ENCODE measurements at regions not wholly inside any gene's neighbourhood (a gene's known extent, or its start where the extent isn't known, plus 50 kb on each side); places are given as distances from the start of the nearest gene placed in this dataset.

DNA sequence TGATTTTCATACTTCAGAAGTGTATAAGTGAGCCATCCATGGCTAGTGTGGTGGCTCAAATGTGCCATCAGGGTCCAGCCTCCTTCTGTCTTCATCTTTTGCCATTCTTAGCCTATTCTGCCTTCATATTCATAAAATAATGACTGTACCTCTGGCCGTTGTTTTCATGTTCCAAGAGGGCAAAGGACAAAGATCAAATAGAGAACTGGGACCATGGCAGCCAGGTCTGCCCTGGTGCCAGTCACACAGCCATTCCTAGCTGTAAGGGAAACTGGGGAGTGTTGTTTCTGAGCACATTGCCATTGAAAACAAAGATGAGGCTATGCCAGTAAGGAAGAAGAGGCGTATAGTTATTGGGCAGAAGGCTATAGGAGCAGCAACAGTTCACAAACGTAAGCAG lies 518.6 kb downstream of the TFAP2B start:
- TF ChIP-seq CTCF (IDR thresholded peaks at IDR 0.05) = no peak
- no peak for TF ChIP-seq POLR2A (IDR thresholded peaks at IDR 0.05)
- no peak for TF ChIP-seq POLR2AphosphoS5 (IDR thresholded peaks at IDR 0.05)

Measured in prostate gland (tissue), 2 donors.